Loucy (cell line): ENCODE measurements at regions not wholly inside any gene's neighbourhood (a gene's known extent, or its start where the extent isn't known, plus 50 kb on each side); places are given as distances from the start of the nearest gene placed in this dataset.

ENCODE experiments used
- H2AFZ ChIP-seq: fragments of 200-600 bp; sonication (generic); 2 replicates; pipeline ENCODE4 v1.6.0; 2016; ENCODE audit warnings: antibody characterized with exemption, mild to moderate bottlenecking, low read length, moderate library complexity
- H3F3A ChIP-seq: fragments of 200-600 bp; 2 replicates; pipeline ENCODE4 v1.6.0; 2016; ENCODE audit warnings: antibody characterized with exemption, low read depth, mild to moderate bottlenecking
- H3K27me3 ChIP-seq: fragments of 200-600 bp; sonication (generic); 2 replicates; pipeline ENCODE4 v1.6.1; 2014; ENCODE audit warnings: low read length, mild to moderate bottlenecking; ENCODE audit not compliant: insufficient read depth, poor library complexity, severe bottlenecking
- H3K36me3 ChIP-seq: fragments of 200-600 bp; sonication (generic); 2 replicates; pipeline ENCODE4 v1.6.1; 2016; ENCODE audit warnings: low read length; ENCODE audit not compliant: insufficient read depth
- H3K4me1 ChIP-seq: fragments of 200-600 bp; sonication (generic); 2 replicates; pipeline ENCODE4 v1.5.1; 2014; ENCODE audit warnings: low read length, mild to moderate bottlenecking; ENCODE audit not compliant: insufficient read depth, poor library complexity, severe bottlenecking
- H3K4me2 ChIP-seq: fragments of 200-600 bp; sonication (generic); 2 replicates; pipeline ENCODE4 v1.6.0; 2014; ENCODE audit warnings: antibody characterized with exemption, low read length, low read depth, mild to moderate bottlenecking; ENCODE audit not compliant: poor library complexity, severe bottlenecking
- H3K4me3 ChIP-seq: fragments of 200-600 bp; sonication (generic); 2 replicates; pipeline ENCODE4 v1.5.1; 2014; ENCODE audit warnings: low read length, mild to moderate bottlenecking, mixed read lengths; ENCODE audit not compliant: poor library complexity, severe bottlenecking
- H3K79me2 ChIP-seq: fragments of 200-600 bp; sonication (generic); 2 replicates; pipeline ENCODE4 v1.6.1; 2014; ENCODE audit warnings: low read length; ENCODE audit not compliant: insufficient read depth
- H3K9ac ChIP-seq: fragments of 200-600 bp; sonication (generic); 2 replicates; pipeline ENCODE4 v1.6.0; 2014; ENCODE audit warnings: mild to moderate bottlenecking, low read depth, low read length, moderate library complexity; ENCODE audit not compliant: poor library complexity, severe bottlenecking
- H3K9me2 ChIP-seq: fragments of 200-600 bp; sonication (generic); replicated peaks from 2 replicates; pipeline ENCODE4 v1.6.1; 2016; ENCODE audit warnings: low read depth, low read length, mixed read lengths
- H3K9me3 ChIP-seq: fragments of 200-600 bp; sonication (generic); 2 replicates; pipeline ENCODE4 v1.6.1; 2014; ENCODE audit warnings: mild to moderate bottlenecking, antibody characterized with exemption, low read length, low read depth; ENCODE audit not compliant: insufficient read depth
- H4K20me1 ChIP-seq: fragments of 200-600 bp; sonication (generic); 2 replicates; pipeline ENCODE4 v1.6.0; 2014; ENCODE audit warnings: antibody characterized with exemption, low read length, mild to moderate bottlenecking; ENCODE audit not compliant: insufficient read depth, poor library complexity, severe bottlenecking
- EZH2phosphoT487 ChIP-seq: fragments of 200-600 bp; IDR thresholded peaks from 2 replicates; pipeline ENCODE4 v1.6.1; 2018; ENCODE audit warnings: antibody characterized with exemption, mild to moderate bottlenecking, moderate library complexity, borderline replicate concordance
- TF ChIP-seq, protein P1 (sequence below): fragments of 200-600 bp; sonication (generic); conservative IDR thresholded peaks from 2 replicates; pipeline ENCODE4 v1.5.1; 2014; ENCODE audit warnings: mild to moderate bottlenecking, antibody characterized with exemption, low read length

DNA sequence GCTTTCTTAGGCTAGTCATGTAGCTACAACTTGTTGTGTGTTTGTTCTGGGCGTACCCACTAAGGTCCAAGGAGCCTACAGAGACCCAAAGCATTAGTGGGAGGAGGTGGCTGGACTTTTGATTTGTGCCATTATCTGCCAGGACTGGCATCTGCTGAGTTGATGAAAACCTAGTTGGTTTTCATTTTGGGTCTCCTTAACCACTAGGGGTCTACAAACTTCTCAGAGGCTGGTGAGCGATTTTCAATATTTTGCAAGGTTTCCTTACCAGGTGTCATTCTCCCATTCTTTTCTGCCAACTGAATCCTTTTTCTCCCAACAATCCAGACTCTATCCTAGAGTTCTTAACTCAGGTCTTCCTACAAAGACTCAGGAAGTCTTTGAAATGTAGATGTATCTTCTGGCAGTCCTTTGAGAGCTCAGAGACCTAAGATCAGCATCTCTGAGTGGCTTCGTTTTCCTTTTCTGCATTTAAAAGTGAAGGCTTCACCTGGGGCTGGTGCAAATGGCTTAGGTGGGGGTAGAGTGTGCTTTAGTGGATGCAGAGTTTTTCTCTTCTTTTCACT lies 150.0 kb upstream of the RMST start:
- Histone ChIP-seq H3K36me3 (no peaks in the 10 kb centered on the region), H3K9ac (no peak overlapping the region), H3K4me2 (no peak overlapping the region), H3F3A (no peaks in the 10 kb centered on the region), H3K79me2 (no peaks in the 10 kb centered on the region), H4K20me1 (no peaks in the 10 kb centered on the region), H3K4me3 (no peak overlapping the region), H3K4me1 (no peaks in the 10 kb centered on the region), H3K27me3 (no peaks in the 10 kb centered on the region), H3K9me2 (no peaks in the 10 kb centered on the region), H3K9me3 (no peaks in the 10 kb centered on the region), H2AFZ (no peak overlapping the region)
- TF ChIP-seq, protein P1, sequence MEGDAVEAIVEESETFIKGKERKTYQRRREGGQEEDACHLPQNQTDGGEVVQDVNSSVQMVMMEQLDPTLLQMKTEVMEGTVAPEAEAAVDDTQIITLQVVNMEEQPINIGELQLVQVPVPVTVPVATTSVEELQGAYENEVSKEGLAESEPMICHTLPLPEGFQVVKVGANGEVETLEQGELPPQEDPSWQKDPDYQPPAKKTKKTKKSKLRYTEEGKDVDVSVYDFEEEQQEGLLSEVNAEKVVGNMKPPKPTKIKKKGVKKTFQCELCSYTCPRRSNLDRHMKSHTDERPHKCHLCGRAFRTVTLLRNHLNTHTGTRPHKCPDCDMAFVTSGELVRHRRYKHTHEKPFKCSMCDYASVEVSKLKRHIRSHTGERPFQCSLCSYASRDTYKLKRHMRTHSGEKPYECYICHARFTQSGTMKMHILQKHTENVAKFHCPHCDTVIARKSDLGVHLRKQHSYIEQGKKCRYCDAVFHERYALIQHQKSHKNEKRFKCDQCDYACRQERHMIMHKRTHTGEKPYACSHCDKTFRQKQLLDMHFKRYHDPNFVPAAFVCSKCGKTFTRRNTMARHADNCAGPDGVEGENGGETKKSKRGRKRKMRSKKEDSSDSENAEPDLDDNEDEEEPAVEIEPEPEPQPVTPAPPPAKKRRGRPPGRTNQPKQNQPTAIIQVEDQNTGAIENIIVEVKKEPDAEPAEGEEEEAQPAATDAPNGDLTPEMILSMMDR, result peak; percentile 51
- no peak for TF ChIP-seq EZH2phosphoT487

GRCh38 chr12:97313471-97314190 lies 149.0 kb upstream of the RMST start:
- Histone ChIP-seq H3K4me1 (no peaks in the 10 kb centered on the region), H3K9me2 (no peaks in the 10 kb centered on the region), H3F3A (no peaks in the 10 kb centered on the region), H3K4me2 (no peak overlapping the region), H3K9me3 (no peaks in the 10 kb centered on the region), H4K20me1 (no peaks in the 10 kb centered on the region), H3K27me3 (no peaks in the 10 kb centered on the region), H2AFZ (no peak overlapping the region), H3K4me3 (no peak overlapping the region), H3K9ac (no peak overlapping the region), H3K36me3 (no peaks in the 10 kb centered on the region), H3K79me2 (no peaks in the 10 kb centered on the region)
- TF ChIP-seq EZH2phosphoT487, result no peak
- TF ChIP-seq, protein P1, result no peak

DNA sequence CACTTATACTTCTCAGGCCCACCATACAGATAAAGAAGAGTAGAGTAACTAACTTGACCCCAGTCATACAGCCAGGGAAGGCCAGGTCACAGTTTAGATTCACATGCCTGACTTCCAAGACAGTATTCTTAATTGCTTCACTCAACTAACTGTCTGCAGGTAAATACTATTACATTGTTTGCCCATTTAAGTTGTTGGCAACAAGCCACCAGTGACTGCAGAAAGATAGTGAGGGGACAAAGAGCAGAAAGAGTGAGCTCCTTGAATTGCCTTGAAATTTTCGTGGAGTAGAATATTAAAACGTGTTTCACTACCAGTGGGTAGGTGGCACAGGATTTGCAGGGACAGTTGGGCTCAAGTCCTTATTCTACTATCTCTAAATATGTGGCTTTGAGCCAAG lies 146.3 kb upstream of the RMST start:
- no peaks in the 10 kb centered on the region for H4K20me1 ChIP-seq
- H3K9me3 ChIP-seq, result no peaks in the 10 kb centered on the region
- no peak overlapping the region for H3K4me2 ChIP-seq
- no peak overlapping the region for H3K4me3 ChIP-seq
- no peaks in the 10 kb centered on the region for H3F3A ChIP-seq
- no peaks in the 10 kb centered on the region for H3K27me3 ChIP-seq
- no peak for TF ChIP-seq EZH2phosphoT487
- TF ChIP-seq, protein P1, result no peak
- no peaks in the 10 kb centered on the region for H3K36me3 ChIP-seq
- H3K4me1 ChIP-seq, result no peaks in the 10 kb centered on the region
- no peak overlapping the region for H2AFZ ChIP-seq
- no peaks in the 10 kb centered on the region for H3K79me2 ChIP-seq
- no peak overlapping the region for H3K9ac ChIP-seq
- H3K9me2 ChIP-seq, result no peaks in the 10 kb centered on the region
